Activated CD4-positive, alpha-beta T cell treated with anti-CD3 and anti-CD28 coated beads, Interleukin-2, amount 50 U/mL, for 16 hours (primary cell): ENCODE measurements at regions not wholly inside any gene's neighbourhood (a gene's known extent, or its start where the extent isn't known, plus 50 kb on each side); places are given as distances from the start of the nearest gene placed in this dataset.

Source experiments
- DNase-seq: peaks from one replicate; pipeline ENCODE4 v3.0.0-alpha.2; 2020

DNA sequence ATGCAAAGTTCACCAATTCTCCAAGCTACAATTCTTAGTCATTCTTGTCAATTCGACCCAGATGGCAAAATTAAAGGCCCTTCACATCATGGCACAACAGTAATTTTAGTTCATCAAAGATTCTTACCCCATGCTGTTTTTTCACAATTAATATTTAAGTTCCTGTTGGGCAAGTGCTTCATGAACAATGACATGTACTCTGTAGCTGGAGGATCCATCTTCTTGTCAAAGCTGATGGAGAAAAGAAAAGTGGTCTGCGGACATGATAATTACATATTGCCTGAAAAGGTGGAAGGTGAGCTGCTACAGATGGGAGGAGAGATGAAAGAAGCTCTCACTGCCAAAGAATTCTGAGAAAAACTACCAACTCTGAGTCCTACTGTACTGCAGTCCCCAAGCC is 1370.3 kb upstream of the SLC10A2 start:
- DNase-seq: no peak

DNA sequence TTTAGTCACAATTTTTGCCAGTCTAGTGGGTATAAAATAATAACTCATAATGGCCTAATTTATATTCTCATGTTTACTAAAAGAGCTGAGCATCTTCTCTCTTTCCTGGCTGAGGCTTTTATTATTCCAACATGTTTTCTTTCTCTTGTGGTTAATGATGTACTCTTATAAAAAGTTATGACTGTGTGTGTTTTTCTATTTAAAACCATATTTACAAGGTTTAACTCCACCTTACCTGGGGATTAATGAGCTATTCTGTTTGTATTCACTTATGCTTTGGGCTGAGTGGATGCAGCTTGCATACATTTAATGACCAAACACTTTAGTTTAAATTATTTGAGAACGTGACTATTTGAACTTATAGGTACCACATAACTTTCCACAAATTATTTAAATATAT is 1365.7 kb upstream of the SLC10A2 start:
- no peak for DNase-seq

DNA sequence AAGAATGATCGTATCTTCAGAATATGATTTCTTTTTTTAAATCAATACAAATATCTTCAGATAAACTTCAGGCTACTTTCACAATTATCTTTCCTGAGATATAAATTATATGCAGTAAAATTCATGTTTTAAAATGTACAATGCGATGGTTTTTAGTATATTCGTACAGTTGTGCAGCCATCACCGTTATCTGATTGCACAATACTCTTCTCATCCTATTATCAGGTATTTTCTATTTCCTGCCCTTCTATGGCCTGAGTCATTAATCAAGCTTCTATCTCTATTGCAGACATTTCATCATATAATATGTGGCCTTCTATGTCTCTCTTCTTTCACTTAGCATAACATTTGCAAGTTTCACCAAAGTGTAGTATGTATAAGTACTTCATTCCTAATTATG is 1360.2 kb upstream of the SLC10A2 start:
- no peak for DNase-seq

DNA sequence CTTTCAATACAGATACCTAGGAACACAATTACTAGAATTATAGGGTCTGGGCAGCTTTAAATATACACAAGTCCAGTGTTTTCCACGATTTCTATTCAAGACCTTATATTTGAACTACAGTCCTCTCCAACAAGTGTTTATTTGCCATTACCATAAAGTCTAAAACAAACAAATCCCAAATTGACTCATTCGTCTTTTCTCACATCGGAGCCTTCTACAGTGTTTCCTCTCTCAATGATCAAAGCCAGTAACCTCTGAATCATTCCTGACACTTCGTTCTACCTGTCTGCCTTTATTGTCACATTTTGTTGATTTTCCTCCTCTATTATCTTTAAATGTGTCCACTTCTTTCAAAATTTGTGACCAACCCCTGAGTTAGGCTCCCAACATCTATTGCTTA is 1356.5 kb upstream of the SLC10A2 start:
- DNase-seq: no peak

DNA sequence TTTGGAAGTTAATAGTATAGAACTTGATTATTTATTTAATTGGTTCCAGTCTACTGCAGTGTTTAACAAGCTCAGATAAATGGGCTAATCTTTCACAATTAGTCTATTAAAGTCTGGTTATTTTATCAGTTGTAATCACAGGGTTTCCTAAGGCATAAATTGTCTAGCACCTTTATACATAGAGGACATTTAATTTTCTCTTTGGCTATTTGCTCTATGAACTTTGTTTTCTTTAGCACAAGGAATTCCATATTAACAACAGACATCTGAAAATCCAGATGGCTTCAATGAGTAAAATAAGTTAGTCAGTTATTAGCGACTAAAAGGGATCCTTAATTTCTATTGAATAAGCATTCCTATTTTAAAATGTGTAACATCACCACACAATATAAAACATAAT is 1350.8 kb upstream of the SLC10A2 start:
- no peak for DNase-seq

DNA sequence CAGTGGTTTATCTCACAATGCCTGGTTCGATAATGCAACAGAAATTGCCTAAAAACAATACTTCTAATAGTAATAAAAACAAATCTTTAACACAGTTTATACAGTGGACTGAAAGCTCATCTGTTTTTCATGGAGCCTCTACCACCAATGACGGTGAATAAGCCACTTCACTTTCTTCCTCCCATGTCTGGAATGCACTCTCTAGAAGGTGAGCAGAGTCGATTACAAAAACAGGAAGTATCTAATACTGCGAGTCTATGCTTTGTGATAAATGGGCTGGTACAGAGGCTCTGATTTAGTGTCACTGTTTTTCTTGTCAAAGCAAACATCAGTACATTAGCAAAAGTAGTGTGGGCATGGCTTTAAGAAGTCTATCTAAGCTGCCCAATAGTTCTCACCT is 1348.6 kb upstream of the SLC10A2 start:
- DNase-seq: no peak

DNA sequence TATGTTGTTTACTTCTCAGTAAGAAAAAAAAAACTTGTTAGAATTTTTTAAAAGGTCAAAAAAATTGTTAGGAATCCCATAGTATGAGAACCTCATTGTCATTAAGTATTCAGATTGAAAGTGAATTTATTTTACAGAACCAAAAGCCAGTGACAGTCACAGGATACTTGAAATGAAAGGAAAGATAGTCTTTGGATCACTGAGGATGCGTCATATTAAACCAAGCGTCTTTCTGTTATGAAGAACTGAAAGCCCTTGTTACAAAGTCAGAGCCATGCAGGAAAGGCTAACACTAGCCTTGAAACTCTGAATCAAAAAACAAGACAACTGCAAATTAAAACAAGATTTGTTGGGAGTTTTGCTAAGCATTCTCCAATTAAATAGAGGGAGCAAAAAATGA is 1348.0 kb upstream of the SLC10A2 start:
- DNase-seq: no peak

DNA sequence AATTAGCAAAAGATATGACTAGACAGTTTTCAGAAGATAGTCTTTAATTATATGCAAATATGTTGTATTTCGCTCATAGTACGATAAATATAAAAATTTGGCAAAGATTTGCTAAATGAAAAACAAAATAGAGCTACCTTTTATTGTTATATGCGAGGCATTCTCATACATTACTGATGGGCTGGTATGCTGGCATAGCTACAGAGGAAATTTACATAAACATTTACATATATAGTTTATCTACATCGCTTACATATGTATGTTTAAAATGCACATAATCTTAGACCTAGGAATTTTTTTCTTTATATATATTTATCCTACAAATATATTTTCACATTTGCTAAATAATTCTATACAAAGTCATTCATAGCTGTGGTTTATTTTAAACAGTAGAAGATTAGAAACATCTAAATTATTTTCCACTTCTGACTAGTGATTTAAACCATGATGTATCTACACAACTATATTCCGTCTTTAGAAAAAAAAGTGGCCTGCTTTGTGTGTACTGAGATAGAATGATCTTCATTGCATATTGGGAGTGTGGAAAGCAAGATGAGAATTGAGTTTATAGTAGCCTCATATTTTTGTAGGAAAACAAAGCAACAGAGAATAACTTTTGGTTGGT is 1345.0 kb upstream of the SLC10A2 start:
- DNase-seq: no peak

DNA sequence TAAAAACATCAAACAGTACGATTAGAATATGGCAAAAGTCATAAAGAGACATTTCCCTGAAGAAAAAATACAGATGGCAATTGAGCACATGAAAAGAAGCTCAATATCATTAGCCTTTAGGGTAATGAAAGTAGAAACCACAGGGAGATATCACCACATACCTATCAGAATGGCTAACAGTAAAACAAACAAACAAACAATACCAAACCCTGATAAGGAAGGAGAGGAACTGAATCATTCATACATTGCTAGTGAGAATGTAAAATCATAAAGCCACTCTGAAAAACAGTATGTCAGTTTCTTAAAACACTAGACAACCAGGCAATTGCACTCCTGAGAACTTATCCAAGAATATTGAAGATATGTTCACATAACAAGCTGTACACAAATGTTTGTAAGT is 1342.5 kb upstream of the SLC10A2 start:
- DNase-seq: no peak

DNA sequence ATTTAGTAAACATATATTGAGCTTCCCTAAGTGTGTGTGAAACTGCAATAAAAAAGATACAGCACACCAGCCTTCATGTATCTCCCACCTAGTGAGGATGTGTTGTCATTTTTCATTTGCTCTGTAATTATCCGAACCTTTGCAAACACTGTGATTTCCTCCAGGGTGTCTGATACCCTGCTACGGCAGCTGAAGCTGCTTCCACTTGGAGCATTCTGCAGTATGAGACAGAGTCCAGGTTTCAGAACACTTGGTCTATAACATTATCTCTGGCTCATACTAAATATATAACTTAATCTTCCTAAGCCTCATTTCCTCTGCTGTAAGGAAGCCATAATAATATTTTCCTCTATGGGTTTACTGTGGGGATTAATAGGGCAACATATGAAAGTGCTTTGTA is 1338.1 kb upstream of the SLC10A2 start:
- no peak for DNase-seq

DNA sequence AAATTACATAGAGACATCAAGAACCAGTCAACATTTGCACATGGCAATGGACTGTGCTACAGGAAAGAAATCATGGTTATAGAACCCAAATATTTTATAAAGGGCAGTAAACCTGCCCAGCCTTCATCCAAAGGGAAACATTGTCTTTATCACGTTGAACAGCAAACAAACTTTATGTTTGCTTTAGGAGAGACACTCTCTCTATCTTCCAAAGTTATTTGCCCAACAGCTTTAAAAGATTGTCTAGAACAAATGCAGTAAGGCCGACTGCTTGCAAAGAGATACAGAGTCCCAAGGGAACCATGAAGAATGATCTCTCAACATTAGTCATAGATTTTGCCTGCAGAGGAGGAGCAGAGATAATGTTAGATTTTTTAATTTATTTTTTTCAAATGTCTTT is 1323.5 kb upstream of the SLC10A2 start:
- DNase-seq: no peak

DNA sequence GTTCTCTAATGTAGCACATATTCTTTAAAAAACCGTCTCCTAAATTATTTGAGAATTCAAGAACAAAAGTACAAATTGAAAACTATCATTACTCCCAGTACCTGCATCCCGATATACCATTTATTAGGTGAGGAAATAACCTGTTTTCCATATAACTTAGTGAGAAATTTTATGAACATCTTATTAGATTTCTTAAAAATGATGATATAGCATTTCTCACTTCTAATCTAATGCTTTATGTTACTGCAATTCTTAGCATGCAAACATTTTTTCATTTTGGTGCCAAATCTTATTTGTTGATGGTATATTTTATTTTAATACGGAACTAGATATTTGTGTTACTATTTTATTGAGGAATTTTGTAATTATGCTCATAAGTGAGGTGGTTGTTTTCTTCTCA is 1321.3 kb upstream of the SLC10A2 start:
- DNase-seq: no peak

DNA sequence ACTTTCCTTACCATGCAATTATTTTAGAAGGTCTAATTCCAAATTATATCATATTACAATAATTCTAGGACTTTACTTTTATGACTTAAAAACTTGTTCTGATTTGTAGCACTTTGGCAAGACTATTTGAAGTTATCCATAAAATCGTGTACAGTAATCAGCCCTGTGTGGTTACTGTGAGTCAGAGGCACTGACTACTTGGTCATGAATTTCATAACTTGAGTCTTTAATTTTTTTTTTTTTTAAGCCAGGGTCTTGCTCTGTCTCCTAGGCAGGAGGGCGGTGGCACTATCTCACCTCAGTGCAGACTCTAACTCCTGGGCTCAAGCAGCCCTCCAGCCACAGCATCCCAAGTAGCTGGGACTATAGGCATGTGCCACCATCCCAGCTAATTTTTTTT is 1319.2 kb upstream of the SLC10A2 start:
- no peak for DNase-seq

DNA sequence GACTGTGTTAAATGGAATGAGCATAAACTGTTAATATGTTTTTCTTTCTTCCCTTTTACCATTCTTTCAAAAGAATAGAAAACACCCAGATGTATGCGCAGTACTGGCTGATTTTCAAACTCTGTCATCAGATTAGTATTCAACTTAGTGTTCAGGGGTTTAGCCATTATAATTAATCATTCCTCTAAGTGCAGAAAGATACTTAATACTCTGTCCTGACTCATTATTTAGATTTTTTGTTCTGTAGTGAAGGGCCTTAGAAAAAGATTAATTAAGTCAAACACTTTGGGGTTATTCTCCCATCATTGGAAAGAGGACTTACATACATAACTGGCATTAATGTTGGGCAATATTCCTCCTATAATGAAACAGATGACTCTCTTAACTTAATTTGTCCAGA is 1316.7 kb upstream of the SLC10A2 start:
- no peak for DNase-seq

DNA sequence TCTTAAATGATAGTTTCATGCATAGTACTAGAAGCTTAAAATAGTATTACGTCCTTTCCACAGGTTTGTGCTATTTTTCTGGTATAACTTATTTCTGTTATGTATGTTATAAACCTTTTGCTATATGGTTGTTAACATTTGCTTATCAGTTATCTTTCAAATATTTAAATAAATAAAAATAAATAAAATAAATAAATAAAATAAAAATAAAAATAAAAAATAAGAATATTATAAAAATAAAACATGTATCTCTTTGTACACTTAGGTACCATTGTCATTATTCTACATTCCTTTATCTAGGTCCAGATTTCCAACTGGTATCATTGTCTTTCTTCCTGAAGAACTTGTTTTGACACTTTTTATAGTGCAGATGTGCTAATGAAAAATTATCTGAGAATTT is 1310.4 kb upstream of the SLC10A2 start:
- no peak for DNase-seq

DNA sequence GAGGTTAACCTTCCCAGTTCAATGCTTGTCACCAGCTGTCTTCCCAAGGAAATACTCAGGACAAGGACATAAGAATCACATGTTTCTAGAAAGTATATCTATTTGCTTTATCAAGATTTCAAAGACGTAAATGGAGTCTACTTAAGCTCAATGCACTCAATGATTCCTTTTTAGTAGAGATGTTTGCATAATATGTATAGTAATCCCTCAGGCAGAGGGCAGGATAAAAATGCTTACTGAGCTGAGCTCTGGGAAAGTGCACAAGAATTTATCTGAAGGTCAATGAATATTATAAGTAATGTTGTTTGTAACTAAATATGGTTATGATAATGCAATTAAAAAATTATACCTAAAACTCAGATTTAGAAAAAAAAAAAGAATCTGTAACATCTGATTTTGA is 1309.4 kb upstream of the SLC10A2 start:
- DNase-seq: no peak

DNA sequence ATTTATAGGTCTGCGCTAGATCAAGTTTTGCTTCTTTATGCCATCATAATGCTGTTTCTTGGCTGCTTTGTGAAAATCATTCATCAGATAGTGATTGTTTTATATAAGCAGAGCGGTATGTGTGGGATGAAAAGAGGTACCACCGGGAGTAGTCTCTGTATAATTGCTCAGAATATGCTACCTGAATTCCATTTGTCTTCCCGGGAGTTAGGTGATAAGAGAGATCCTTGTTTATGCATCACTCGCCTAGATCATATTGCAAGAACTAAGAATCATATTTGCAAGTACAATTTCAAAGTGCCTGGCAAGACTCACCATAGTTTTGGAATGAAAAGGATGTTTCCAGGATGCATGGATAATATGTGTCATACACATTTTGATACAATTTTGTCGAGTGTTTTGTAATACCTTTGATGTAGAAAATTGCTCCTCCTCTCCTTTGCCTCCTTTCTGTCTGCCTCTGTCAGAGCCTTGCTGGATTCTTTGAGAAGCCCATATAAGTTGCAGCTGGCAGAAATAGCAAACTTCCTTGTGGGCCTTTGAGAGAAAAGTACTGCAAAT is 1306.0 kb upstream of the SLC10A2 start:
- no peak for DNase-seq

DNA sequence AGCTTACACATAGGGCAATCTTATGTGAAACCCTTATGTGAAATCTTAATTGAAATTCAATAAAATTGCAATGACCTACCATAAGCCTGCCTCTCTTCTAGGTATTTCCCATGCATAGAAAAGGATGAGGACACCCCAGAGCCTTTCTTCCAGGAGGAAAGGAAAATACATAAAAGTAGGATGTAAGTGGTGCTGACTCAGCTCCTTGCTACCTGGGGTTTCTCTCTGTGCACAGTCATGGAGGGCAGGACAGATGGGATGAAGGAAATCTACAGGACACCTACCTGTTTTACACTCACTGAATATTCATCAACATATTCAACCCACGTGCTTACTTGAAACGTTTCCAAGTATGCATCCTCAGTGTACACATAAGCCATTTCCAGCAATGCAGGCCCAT is 1299.2 kb upstream of the SLC10A2 start:
- DNase-seq: no peak

DNA sequence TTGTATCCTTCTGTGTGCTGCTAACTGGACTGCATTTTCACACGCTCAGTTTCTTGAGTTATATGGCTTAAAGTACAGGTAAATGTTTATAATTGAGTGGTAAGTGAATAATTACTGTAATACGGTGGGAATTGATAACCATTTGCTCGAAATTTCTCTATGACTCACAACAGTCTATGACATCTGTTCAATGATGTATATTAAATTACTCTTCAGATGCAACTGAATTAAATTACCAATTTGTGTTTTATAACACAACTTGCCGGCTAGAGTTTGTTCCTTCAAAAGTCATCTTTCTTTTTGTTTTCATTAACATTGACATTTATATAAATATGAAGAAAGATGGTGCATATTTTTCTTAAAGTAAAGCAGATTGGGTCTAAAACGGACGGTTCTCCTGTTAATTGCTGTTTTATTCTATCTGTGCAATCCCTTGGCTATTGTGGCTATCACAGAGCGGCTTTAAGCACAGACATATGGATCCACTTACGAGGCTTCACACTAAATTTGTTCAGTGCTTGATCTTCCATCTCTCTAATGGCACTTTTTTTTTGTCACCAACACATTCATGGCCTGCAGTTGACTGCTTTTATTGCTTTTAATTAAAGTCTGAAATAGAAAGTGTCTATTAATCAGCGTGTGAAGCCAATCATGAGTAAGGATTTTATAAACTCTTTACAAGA is 1291.6 kb upstream of the SLC10A2 start:
- no peak for DNase-seq

DNA sequence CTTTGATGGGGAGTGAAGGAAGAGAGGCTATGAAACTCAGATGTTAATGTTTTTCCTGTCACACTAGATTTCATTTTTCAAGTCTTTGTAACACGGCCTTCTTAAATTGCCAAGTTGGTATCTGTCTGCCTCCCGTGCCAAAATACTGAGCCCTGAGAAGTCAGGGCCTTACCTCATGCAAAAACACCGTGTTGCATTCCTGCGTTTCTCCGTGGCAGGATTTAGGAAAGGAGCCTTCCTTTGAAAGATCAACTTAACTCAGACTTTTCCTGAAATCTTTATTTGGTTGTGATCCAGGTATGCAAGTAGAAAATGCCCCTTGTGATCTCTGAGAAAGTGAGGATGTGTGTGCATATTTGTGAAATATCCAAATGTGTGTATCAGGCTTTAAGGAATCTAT is 1291.0 kb upstream of the SLC10A2 start:
- DNase-seq: no peak

DNA sequence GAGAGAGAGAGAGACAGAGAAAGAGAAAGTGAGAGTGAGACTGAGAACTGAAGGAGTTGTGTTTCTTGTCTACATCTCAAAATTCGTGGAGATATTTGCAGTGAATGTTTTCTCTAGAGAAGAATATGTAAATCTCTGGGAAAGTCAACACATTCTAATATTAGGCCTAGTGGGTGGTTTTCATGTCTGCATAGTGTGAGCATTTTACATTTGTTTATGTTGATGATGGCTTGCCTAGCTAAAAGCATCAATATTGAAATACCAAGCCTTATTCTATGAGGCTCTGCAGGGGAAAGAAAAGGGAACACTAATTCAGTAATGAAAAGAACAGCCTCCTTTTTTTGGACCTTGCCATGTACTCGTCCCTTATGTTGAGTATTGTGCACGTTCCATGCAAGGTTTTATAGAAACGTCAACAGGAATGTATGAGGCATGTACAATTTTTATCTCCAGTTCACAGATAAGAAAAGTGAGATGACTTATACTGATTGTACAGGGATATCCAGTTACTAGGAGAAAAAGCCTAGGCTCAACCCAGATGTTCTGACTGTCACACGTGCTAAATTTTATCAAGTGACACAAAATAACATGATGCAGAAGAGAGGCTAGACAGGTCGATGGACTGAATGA is 1288.9 kb upstream of the SLC10A2 start:
- no peak for DNase-seq

DNA sequence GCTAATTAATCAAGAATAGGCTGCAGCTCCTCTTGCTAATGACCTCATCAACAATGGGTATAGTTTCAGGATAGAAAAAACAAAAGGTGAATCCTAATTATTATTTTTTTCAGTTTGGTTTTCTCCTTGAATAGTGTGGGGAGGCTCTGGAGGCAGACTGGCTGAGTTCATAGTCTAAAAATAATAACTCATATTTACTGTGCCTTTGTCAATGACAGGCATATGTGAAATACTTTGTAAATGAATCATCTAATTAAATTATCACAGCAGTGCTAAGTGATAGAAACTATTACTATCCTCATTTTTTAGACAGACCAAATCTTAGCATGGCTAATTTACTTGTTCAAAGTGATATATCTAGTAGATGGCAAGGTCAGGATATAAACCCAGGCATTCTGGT is 1261.0 kb upstream of the SLC10A2 start:
- DNase-seq: no peak

DNA sequence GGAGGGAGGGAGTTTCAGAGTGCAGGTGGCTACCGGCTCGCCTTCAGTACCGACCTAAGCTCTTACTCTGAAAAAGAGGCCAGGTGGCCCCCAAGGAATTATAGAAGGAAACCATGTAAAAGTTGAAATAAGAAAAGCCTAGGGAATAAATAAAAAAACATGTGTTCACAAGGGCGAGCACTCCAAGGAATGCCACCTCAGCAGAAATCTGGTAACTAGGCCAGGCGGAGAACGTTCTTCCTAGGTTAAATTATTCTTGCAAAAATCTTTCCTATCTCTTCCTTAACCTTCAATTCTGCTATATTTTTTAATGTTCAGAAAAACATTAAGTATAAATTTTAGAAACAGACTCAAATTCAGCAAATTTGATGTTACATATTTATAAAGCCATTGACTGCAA is 1260.3 kb upstream of the SLC10A2 start:
- no peak for DNase-seq

DNA sequence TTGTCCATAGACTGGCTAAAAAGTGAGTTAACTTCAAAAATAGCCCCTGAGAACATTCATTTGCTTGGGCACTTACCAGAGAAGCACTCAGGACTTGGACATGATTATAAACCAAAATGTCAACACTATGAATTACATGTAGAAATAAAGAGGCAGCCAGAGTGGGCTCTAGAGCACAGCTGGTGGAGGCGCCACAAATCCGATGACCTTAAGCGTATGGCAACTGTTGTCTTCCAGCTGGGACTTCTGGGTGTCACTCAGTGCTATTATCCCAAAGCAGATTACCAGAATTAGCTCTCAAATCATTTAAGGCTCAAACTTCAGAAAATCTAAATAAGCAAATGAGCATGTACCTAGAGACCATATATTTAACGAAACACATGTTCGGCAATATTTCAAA is 1255.5 kb upstream of the SLC10A2 start:
- no peak for DNase-seq

DNA sequence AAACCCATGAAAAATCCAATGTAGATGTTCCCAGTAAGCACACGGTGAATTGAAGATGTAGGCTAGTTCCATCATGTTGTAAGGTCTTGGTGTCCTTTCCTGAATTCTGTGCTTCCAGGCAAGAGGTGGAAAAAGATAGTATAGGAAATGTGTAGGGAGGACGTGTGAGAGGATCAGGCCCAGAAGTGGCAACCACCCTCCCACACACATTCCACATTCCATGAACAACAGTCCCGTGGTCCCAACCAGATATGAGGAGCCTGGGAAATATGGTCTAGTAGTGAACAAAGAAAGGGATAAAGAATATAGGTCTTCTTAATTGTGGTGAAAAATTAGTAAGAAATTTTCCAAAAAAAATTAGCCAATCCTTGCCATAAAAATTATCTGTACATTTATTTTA is 1254.2 kb upstream of the SLC10A2 start:
- no peak for DNase-seq
